BJ (cell line): ENCODE measurements at regions not wholly inside any gene's neighbourhood (a gene's known extent, or its start where the extent isn't known, plus 50 kb on each side); places are given as distances from the start of the nearest gene placed in this dataset.

Source experiments
- CTCF ChIA-PET: fragments of 350-600 bp; formaldehyde crosslinking; extraction: SDS; loops from one replicate; lab custom pipeline; 2021; ENCODE audit warnings: antibody characterized with exemption, inconsistent platforms; lab: Yijun Ruan, JAX
- POLR2A ChIA-PET: fragments of 300-600 bp; sonication (Branson Sonifier 250); formaldehyde crosslinking; extraction: SDS; loops from one replicate; lab custom pipeline; 2021; ENCODE audit warnings: antibody characterized with exemption; lab: Charles Lee
- DNase-seq: peaks from one replicate; pipeline ENCODE4 v3.0.0-alpha.2; 2011; ENCODE audit warnings: low read depth
- H3K27me3 ChIP-seq: 2 replicates; pipeline ENCODE4 v1.6.0; 2011; ENCODE audit warnings: low read length; ENCODE audit not compliant: control insufficient read depth, insufficient read depth
- H3K36me3 ChIP-seq: 2 replicates; pipeline ENCODE4 v1.5.1; 2011; ENCODE audit warnings: low read length; ENCODE audit not compliant: control insufficient read depth, insufficient read depth
- H3K4me3 ChIP-seq: 2 replicates; pipeline ENCODE4 v1.5.1; 2011; ENCODE audit warnings: low read depth, mild to moderate bottlenecking, control low read depth, low read length
- TF ChIP-seq, protein P1 (sequence below): IDR thresholded peaks from 2 replicates; pipeline ENCODE4 v1.5.1; 2011; ENCODE audit warnings: low read depth, mild to moderate bottlenecking, control low read depth, inconsistent platforms, low read length, moderate library complexity; ENCODE audit not compliant: insufficient read depth

DNA sequence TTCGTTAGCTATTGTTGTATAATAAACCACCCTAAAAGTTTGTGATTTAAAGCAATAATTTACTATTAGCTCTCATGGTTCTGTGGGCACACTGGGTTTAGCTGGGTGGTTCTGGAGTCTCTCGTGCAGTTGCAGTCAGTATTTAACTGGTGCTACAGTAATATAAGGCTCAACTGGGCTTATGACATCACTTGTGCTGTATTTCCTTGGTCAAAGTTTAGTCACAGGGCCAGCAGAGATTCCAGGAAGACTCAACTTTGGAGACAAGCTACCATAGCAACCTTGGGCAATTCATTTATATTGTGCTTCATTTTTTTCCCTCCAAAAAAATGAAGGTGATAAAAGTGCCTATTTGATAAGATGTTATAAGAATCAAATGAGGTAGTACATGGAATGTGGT, 204.2 kb upstream of the GUCY1A2 start:
- CTCF ChIA-PET = no interaction called here
- TF ChIP-seq, protein P1, sequence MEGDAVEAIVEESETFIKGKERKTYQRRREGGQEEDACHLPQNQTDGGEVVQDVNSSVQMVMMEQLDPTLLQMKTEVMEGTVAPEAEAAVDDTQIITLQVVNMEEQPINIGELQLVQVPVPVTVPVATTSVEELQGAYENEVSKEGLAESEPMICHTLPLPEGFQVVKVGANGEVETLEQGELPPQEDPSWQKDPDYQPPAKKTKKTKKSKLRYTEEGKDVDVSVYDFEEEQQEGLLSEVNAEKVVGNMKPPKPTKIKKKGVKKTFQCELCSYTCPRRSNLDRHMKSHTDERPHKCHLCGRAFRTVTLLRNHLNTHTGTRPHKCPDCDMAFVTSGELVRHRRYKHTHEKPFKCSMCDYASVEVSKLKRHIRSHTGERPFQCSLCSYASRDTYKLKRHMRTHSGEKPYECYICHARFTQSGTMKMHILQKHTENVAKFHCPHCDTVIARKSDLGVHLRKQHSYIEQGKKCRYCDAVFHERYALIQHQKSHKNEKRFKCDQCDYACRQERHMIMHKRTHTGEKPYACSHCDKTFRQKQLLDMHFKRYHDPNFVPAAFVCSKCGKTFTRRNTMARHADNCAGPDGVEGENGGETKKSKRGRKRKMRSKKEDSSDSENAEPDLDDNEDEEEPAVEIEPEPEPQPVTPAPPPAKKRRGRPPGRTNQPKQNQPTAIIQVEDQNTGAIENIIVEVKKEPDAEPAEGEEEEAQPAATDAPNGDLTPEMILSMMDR = no peak
- POLR2A ChIA-PET = no interaction called here
- no peak for DNase-seq
- no peak overlapping the region for H3K4me3 ChIP-seq
- H3K36me3 ChIP-seq = no peaks in the 10 kb centered on the region
- no peaks in the 10 kb centered on the region for H3K27me3 ChIP-seq

- Histone ChIP-seq H3K27me3 (no peaks in the 10 kb centered on the region), H3K4me3 (no peak overlapping the region), H3K36me3 (no peaks in the 10 kb centered on the region)
- TF ChIP-seq, protein P1 = no peak
- DNase-seq = no peak
- ChIA-PET POLR2A (no interaction called here), CTCF (no interaction called here)
These were observed 203.5 kb upstream of the GUCY1A2 start for GRCh38 chr11:107221748-107222285.

DNA sequence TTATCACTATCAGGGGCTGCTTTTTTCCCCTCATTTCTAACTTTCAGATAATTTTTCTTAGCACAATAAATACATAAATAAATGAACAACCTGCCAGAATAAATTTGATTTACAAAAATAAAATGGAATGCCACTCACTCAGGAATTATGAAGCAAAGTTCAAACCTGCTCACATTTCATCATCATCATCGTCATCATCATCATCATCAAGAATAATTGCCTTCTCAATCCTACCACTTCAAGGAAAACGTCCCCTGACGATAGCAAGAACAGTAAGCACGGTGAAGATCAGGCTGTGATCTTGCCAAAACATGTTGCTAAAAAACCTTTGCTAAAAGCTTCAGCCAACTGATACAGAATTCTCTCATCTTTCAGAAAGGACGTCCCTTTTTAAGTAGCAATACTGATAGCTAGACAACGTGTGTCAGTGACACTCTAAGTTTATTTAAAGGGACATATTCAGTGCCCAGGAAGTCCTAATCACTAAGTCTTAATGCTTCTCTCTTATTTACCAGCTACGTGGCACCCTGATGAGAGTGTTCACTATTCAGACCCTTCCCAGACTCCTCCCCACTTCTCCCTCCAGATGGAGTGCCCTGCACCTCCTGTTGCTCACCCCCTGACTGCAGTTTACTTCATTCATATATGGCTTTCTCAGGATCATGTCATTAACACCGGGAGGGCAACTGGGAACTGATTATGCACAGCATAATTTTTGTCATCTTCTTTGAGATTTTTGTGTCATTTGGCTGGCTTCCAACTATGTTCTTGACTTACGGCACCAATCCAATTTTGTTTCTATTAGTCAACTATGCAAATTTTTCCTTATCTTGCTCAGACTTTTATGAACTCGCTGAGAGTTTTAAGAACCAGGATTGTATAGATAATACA, 200.1 kb upstream of the GUCY1A2 start:
- TF ChIP-seq, protein P1 = no peak
- ChIA-PET CTCF (no interaction called here), POLR2A (no interaction called here)
- Histone ChIP-seq H3K36me3 (no peaks in the 10 kb centered on the region), H3K27me3 (no peaks in the 10 kb centered on the region), H3K4me3 (no peak overlapping the region)
- DNase-seq = no peak

DNA sequence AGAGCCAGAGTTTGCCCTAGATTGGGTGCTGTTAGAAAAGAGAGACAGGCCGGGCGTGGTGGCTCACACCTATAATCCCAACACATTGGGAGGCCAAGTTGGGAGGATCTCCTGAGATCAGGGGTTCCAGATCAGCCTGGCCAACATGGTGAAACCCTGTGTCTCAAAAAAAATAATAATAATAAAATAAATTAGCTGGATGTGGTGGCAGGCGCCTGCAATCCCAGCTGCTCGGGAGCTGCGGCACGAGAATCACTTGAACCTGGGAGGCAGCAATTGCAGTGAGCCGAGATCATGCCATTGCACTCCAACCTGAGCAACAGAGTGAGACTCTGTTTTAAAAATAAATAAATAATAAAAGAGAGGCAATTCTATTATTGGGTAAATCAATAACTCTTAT, 199.2 kb upstream of the GUCY1A2 start:
- no peaks in the 10 kb centered on the region for H3K27me3 ChIP-seq
- DNase-seq = no peak
- CTCF ChIA-PET = no interaction called here
- no peak overlapping the region for H3K4me3 ChIP-seq
- TF ChIP-seq, protein P1 = no peak
- H3K36me3 ChIP-seq = no peaks in the 10 kb centered on the region
- POLR2A ChIA-PET = no interaction called here

- Histone ChIP-seq H3K36me3 (no peaks in the 10 kb centered on the region), H3K4me3 (no peak overlapping the region), H3K27me3 (no peaks in the 10 kb centered on the region)
- TF ChIP-seq, protein P1 = no peak
- POLR2A ChIA-PET = no interaction called here
- CTCF ChIA-PET = no interaction called here
- no peak for DNase-seq
These were observed 196.7 kb upstream of the GUCY1A2 start for GRCh38 chr11:107215010-107215409.
